ENCODE measurements at regions not wholly inside any gene's neighbourhood (a gene's known extent, or its start where the extent isn't known, plus 50 kb on each side); places are given as distances from the start of the nearest gene placed in this dataset.

DNA sequence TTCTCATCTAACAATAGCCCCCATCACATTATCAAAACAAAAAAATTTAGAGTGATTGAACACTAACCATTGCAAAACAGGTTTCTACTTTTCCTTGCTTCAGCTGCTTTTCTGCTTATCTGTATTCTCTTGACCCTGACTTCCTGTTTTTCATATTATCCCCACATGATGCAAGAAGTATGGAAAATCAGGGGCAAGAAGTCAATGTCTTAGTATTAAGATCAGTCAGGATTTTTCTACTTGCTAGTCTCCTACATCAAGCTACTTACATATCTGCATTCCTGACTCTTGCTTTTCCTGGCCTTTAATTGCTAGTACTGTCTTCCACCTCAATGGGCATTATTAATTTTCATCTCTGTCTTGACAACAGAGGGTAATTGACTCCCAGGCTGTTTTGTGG, 300.2 kb downstream of the OTOL1 start:
- H3K27ac ChIP-seq (ENCODE audit: low read depth, low read length, poor library complexity, severe bottlenecking): no peak overlapping the region
- TF ChIP-seq CTCF (conservative IDR thresholded peaks at IDR 0.05; ENCODE audit: low read depth, low read length): no peak
- TF ChIP-seq EZH2 (IDR thresholded peaks at IDR 0.05; ENCODE audit: borderline replicate concordance, low read depth, low read length, poor library complexity, severe bottlenecking): no peak
- BruUV-seq (replicated peaks): no TSS peak
- POLR2A ChIA-PET (ENCODE audit: low non-redundant PET): no interaction called here
- intact Hi-C loops (cut with micrococcal nuclease; ENCODE audit: unreplicated experiment): no loop called here
- no peaks in the 10 kb centered on the region for H3K9me3 ChIP-seq (ENCODE audit: low read depth, low read length, poor library complexity, severe bottlenecking)
- no peak overlapping the region for H3K4me3 ChIP-seq (ENCODE audit: low read depth, low read length, poor library complexity, severe bottlenecking)
- DNase-seq (ENCODE audit: low spot score): no peak
- CTCF ChIA-PET: no interaction called here
- H3K4me1 ChIP-seq (ENCODE audit: insufficient read depth, low read length, poor library complexity, severe bottlenecking): peaks cover 13% of the 10 kb centered on the region
- H3K36me3 ChIP-seq (ENCODE audit: insufficient read depth, low read length, poor library complexity, severe bottlenecking): no peaks in the 10 kb centered on the region
- no peaks in the 10 kb centered on the region for H3K27me3 ChIP-seq (replicated peaks; ENCODE audit: insufficient read depth, low read depth, low read length, poor library complexity)

GRCh38 chr3:161798016-161798415, 301.4 kb downstream of the OTOL1 start:
- no peaks in the 10 kb centered on the region for H3K27me3 ChIP-seq (replicated peaks; ENCODE audit: insufficient read depth, low read depth, low read length, poor library complexity)
- no peaks in the 10 kb centered on the region for H3K9me3 ChIP-seq (ENCODE audit: low read depth, low read length, poor library complexity, severe bottlenecking)
- no TSS peak for BruUV-seq (replicated peaks)
- ChIA-PET CTCF (no interaction called here), POLR2A (ENCODE audit: low non-redundant PET) (no interaction called here)
- intact Hi-C loops (cut with micrococcal nuclease; ENCODE audit: unreplicated experiment): no loop called here
- peaks cover 13% of the 10 kb centered on the region for H3K4me1 ChIP-seq (ENCODE audit: insufficient read depth, low read length, poor library complexity, severe bottlenecking)
- no peaks in the 10 kb centered on the region for H3K36me3 ChIP-seq (ENCODE audit: insufficient read depth, low read length, poor library complexity, severe bottlenecking)
- no peak overlapping the region for H3K4me3 ChIP-seq (ENCODE audit: low read depth, low read length, poor library complexity, severe bottlenecking)
- DNase-seq (ENCODE audit: low spot score): no peak
- TF ChIP-seq CTCF (conservative IDR thresholded peaks at IDR 0.05; ENCODE audit: low read depth, low read length) (no peak), EZH2 (IDR thresholded peaks at IDR 0.05; ENCODE audit: borderline replicate concordance, low read depth, low read length, poor library complexity, severe bottlenecking) (no peak)
- H3K27ac ChIP-seq (ENCODE audit: low read depth, low read length, poor library complexity, severe bottlenecking): no peak overlapping the region

GRCh38 chr3:161800985-161801559, 304.5 kb downstream of the OTOL1 start:
- H3K4me1 ChIP-seq (ENCODE audit: insufficient read depth, low read length, poor library complexity, severe bottlenecking): peaks cover 5% of the 10 kb centered on the region
- no peaks in the 10 kb centered on the region for H3K27me3 ChIP-seq (replicated peaks; ENCODE audit: insufficient read depth, low read depth, low read length, poor library complexity)
- no peak overlapping the region for H3K4me3 ChIP-seq (ENCODE audit: low read depth, low read length, poor library complexity, severe bottlenecking)
- no TSS peak for BruUV-seq (replicated peaks)
- CTCF ChIA-PET: no interaction called here
- no peak overlapping the region for H3K27ac ChIP-seq (ENCODE audit: low read depth, low read length, poor library complexity, severe bottlenecking)
- no peaks in the 10 kb centered on the region for H3K36me3 ChIP-seq (ENCODE audit: insufficient read depth, low read length, poor library complexity, severe bottlenecking)
- TF ChIP-seq CTCF (conservative IDR thresholded peaks at IDR 0.05; ENCODE audit: low read depth, low read length): no peak
- no peak for TF ChIP-seq EZH2 (IDR thresholded peaks at IDR 0.05; ENCODE audit: borderline replicate concordance, low read depth, low read length, poor library complexity, severe bottlenecking)
- no peak for DNase-seq (ENCODE audit: low spot score)
- POLR2A ChIA-PET (ENCODE audit: low non-redundant PET): no interaction called here
- intact Hi-C loops (cut with micrococcal nuclease; ENCODE audit: unreplicated experiment): no loop called here
- H3K9me3 ChIP-seq (ENCODE audit: low read depth, low read length, poor library complexity, severe bottlenecking): no peaks in the 10 kb centered on the region

Measured in A673 (cell line).